K562 (cell line): ENCODE measurements at regions not wholly inside any gene's neighbourhood (a gene's known extent, or its start where the extent isn't known, plus 50 kb on each side); places are given as distances from the start of the nearest gene placed in this dataset.
A peak's percentile ranks its signal among the peaks of the same experiment; 100 is the strongest.

Source experiments
- ATF1 ChIP-seq, 2 experiments: fragments of 450-650 bp in 1 of 2; IDR thresholded peaks; 2 replicates each; pipeline ENCODE4 v1.6.1; 2016; ENCODE audit warnings: missing compliant biosample characterization in 1 of 2, missing genetic modification characterization in 1 of 2
- C11orf30 ChIP-seq: fragments of 450-650 bp; IDR thresholded peaks from 2 replicates; pipeline ENCODE4 v1.6.1; 2016; ENCODE audit warnings: low read depth, mild to moderate bottlenecking
- DMBX1 ChIP-seq: fragments of 250-450 bp; sonication (Bioruptor Pico); IDR thresholded peaks from 2 replicates; pipeline ENCODE4 v1.8.0; 2022; ENCODE audit warnings: inconsistent platforms, mild to moderate bottlenecking, moderate library complexity, borderline replicate concordance
- FOSL1 ChIP-seq: fragments of 200-800 bp; sonication (Bioruptor generic); conservative IDR thresholded peaks from 2 replicates; pipeline ENCODE4 v1.6.1; 2016; ENCODE audit warnings: missing genetic modification characterization, missing compliant biosample characterization
- FOXJ2 ChIP-seq: fragments of 200-800 bp; sonication (Bioruptor generic); IDR thresholded peaks from 2 replicates; pipeline ENCODE4 v1.6.1; 2016; ENCODE audit warnings: missing genetic modification characterization, missing compliant biosample characterization
- FOXJ3 ChIP-seq: sonication (generic); formaldehyde crosslinking; IDR thresholded peaks from 2 replicates; pipeline ENCODE4 v1.4.0; 2020; ENCODE audit warnings: mild to moderate bottlenecking, missing genetic modification reagents
- FOXK2 ChIP-seq, 2 experiments: fragments of 450-650 bp; IDR thresholded peaks in 1 of 2; conservative IDR thresholded peaks in 1 of 2; 2 replicates each; pipeline ENCODE4 v1.6.1; 2016; ENCODE audit warnings: low read depth in 2 of 2, mild to moderate bottlenecking in 1 of 2
- HLTF ChIP-seq: fragments of 450-650 bp; IDR thresholded peaks from 2 replicates; pipeline ENCODE4 v1.6.1; 2016
- HNRNPLL ChIP-seq: fragments of 200-400 bp; formaldehyde crosslinking; IDR thresholded peaks from 2 replicates; pipeline ENCODE4 v1.6.1; 2017; ENCODE audit warnings: low read length, low read depth, mild to moderate bottlenecking; ENCODE audit not compliant: poor library complexity, severe bottlenecking
- KLF1 ChIP-seq: fragments of 450-650 bp; IDR thresholded peaks from 2 replicates; pipeline ENCODE4 v1.6.1; 2016; ENCODE audit warnings: missing genetic modification characterization, missing compliant biosample characterization
- NBN ChIP-seq: fragments of 450-650 bp; IDR thresholded peaks from 2 replicates; pipeline ENCODE4 v1.6.1; 2016; ENCODE audit warnings: low read depth, mild to moderate bottlenecking
- NCOA2 ChIP-seq, 2 experiments: fragments of 450-650 bp; IDR thresholded peaks; 2 replicates each; pipeline ENCODE4 v1.6.1; 2018; ENCODE audit warnings: mild to moderate bottlenecking in 2 of 2, moderate library complexity in 1 of 2; ENCODE audit not compliant: partially characterized antibody in 2 of 2
- RAD21 ChIP-seq, 2 experiments: fragments of 250-450 bp in 1 of 2; fragments of 450-650 bp in 1 of 2; sonication (Bioruptor Pico) in 1 of 2; formaldehyde crosslinking in 1 of 2; IDR thresholded peaks in 1 of 2; conservative IDR thresholded peaks in 1 of 2; 2 replicates each; pipeline versions ENCODE4 v1.4.0 to v1.8.0; 2020 to 2022; ENCODE audit warnings: mild to moderate bottlenecking in 2 of 2, moderate library complexity in 1 of 2
- RAD51 ChIP-seq: fragments of 450-650 bp; IDR thresholded peaks from 2 replicates; pipeline ENCODE4 v1.7.1; 2016; ENCODE audit warnings: low read depth, mild to moderate bottlenecking, borderline replicate concordance
- ZBTB17 ChIP-seq: fragments of 450-650 bp; formaldehyde crosslinking; IDR thresholded peaks from 2 replicates; pipeline ENCODE4 v1.4.0; 2020; ENCODE audit warnings: mild to moderate bottlenecking
- ZNF143 ChIP-seq: sonication (generic); formaldehyde crosslinking; IDR thresholded peaks from 2 replicates; pipeline ENCODE4 v1.9.0; 2022; ENCODE audit warnings: mild to moderate bottlenecking, missing genetic modification reagents
- ZNF197 ChIP-seq: fragments of 200-800 bp; sonication (Bioruptor generic); IDR thresholded peaks from 2 replicates; pipeline ENCODE4 v1.6.1; 2016; ENCODE audit warnings: low read depth, missing genetic modification characterization, missing compliant biosample characterization
- ZNF316 ChIP-seq: fragments of 450-650 bp; IDR thresholded peaks from 2 replicates; pipeline ENCODE4 v1.6.1; 2016
- ZNF76 ChIP-seq: fragments of 250-450 bp; sonication (Bioruptor Pico); IDR thresholded peaks from 2 replicates; pipeline ENCODE4 v1.4.0; 2020; ENCODE audit warnings: mild to moderate bottlenecking, moderate library complexity, borderline replicate concordance
- TF ChIP-seq, protein P1 (sequence below): fragments of 450-650 bp; IDR thresholded peaks from one replicate; pipeline ENCODE4 v1.6.1; 2018; ENCODE audit warnings: mild to moderate bottlenecking, moderate library complexity; ENCODE audit not compliant: partially characterized antibody
- TF ChIP-seq, protein P2 (sequence below): sonication (generic); formaldehyde crosslinking; IDR thresholded peaks from 2 replicates; pipeline ENCODE4 v1.8.0; 2022; ENCODE audit warnings: missing genetic modification reagents, mild to moderate bottlenecking, moderate library complexity, borderline replicate concordance
- TF ChIP-seq, protein P3 (sequence below): sonication (generic); formaldehyde crosslinking; IDR thresholded peaks from 2 replicates; pipeline ENCODE4 v1.5.0; 2020; ENCODE audit warnings: missing genetic modification reagents
- TF ChIP-seq, protein P4 (sequence below): fragments of 250-450 bp; sonication (Bioruptor Pico); IDR thresholded peaks from 2 replicates; pipeline ENCODE4 v1.8.0; 2022; ENCODE audit warnings: moderate library complexity, mild to moderate bottlenecking, inconsistent platforms

DNA sequence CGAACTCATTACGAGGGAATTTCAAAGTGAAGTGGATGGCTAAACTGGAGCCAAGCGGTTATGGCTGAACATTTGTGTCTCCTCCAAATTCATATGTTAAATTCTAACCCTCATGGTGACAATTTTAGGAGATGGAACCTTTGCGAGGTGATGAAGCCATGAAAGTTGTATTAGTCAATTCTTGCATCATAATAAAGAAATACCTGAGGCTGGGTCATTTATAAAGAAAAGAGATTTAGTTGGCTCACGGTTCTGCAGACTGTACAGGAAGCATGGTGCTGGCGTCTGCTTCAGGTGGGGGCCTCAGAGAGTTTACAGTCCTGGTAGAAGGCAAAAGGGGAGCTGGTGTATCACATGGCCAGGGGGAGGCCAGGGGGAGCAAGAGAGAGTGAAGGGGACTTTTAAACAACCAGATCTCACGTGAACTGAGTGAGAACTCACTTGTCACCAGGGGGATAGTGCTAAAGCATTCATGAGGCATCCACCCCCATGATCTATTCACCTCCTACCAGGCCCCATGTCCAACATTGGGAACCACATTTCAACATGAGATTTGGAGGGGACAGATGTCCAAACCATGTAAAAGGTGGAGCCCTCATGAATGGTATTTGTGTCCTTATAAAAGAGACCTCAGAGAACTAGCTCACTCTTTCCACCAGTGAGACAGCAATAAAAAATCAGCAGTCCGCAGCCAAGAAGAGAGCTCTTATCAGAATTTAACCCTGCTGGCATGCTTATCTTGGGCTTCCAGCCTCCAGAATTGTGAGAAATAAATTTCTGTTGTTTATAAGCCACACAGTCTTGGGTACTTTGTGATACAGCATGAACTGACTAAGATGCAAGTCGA, 143.4 kb downstream of the MTRR start (continued):
- TF ChIP-seq, protein P1, sequence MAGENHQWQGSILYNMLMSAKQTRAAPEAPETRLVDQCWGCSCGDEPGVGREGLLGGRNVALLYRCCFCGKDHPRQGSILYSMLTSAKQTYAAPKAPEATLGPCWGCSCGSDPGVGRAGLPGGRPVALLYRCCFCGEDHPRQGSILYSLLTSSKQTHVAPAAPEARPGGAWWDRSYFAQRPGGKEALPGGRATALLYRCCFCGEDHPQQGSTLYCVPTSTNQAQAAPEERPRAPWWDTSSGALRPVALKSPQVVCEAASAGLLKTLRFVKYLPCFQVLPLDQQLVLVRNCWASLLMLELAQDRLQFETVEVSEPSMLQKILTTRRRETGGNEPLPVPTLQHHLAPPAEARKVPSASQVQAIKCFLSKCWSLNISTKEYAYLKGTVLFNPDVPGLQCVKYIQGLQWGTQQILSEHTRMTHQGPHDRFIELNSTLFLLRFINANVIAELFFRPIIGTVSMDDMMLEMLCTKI: no peak
- TF ChIP-seq KLF1 (tag): no peak
- TF ChIP-seq HLTF: no peak
- 0 out of 2 replicates have a peak, but pooled peaks have one; percentile 36 for TF ChIP-seq FOSL1
- TF ChIP-seq, protein P2, sequence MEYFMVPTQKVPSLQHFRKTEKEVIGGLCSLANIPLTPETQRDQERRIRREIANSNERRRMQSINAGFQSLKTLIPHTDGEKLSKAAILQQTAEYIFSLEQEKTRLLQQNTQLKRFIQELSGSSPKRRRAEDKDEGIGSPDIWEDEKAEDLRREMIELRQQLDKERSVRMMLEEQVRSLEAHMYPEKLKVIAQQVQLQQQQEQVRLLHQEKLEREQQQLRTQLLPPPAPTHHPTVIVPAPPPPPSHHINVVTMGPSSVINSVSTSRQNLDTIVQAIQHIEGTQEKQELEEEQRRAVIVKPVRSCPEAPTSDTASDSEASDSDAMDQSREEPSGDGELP: 0 out of 2 replicates have a peak, but pooled peaks have one; percentile 29
- TF ChIP-seq ZBTB17: no peak
- no peak for TF ChIP-seq ATF1 (CRISPR knock-in tag; IDR thresholded peaks at IDR 0.05)
- 0 out of 2 replicates have a peak, but pooled peaks have one; percentile 33 for TF ChIP-seq ATF1 (tag; IDR thresholded peaks at IDR 0.05)
- TF ChIP-seq DMBX1: no peak
- no peak for TF ChIP-seq HNRNPLL
- TF ChIP-seq FOXJ2: peak; percentile 51; the same call in 1 of the 2 replicates
- peak; percentile 24 to 56; a peak in 1 of 4 replicates for TF ChIP-seq FOXK2 (conservative IDR thresholded peaks at IDR 0.05 in 1 of 2, IDR thresholded peaks at IDR 0.05 in 1 of 2; ENCODE audit: low read depth in 2 of 2)
- TF ChIP-seq ZNF316: peak; percentile 66
- TF ChIP-seq NCOA2 (IDR thresholded peaks at IDR 0.05; ENCODE audit: partially characterized antibody in 2 of 2): peak in 1 of 2 experiments; percentile 40
- no peak for TF ChIP-seq ZNF143
- TF ChIP-seq RAD51: peak; percentile 32; the same call in 1 of the 2 replicates
- no peak for TF ChIP-seq FOXJ3 (CRISPR knock-in tag)
- TF ChIP-seq, protein P3, sequence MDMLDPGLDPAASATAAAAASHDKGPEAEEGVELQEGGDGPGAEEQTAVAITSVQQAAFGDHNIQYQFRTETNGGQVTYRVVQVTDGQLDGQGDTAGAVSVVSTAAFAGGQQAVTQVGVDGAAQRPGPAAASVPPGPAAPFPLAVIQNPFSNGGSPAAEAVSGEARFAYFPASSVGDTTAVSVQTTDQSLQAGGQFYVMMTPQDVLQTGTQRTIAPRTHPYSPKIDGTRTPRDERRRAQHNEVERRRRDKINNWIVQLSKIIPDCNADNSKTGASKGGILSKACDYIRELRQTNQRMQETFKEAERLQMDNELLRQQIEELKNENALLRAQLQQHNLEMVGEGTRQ (CRISPR knock-in tag): peak; percentile 37; the same call in 1 of the 2 replicates
- 0 out of 2 replicates have a peak, but pooled peaks have one; percentile 37 for TF ChIP-seq ZNF197 (CRISPR knock-in tag)
- peak; percentile 81 for TF ChIP-seq C11orf30
- TF ChIP-seq ZNF76 (CRISPR knock-in tag): no peak
- TF ChIP-seq NBN: 0 out of 2 replicates have a peak, but pooled peaks have one; percentile 54
- TF ChIP-seq RAD21 (CRISPR knock-in tag; conservative IDR thresholded peaks at IDR 0.05 in 1 of 2, IDR thresholded peaks at IDR 0.05 in 1 of 2): peak in 1 of 2 experiments; percentile 49; a peak in 2 of 4 replicates
- TF ChIP-seq, protein P4, sequence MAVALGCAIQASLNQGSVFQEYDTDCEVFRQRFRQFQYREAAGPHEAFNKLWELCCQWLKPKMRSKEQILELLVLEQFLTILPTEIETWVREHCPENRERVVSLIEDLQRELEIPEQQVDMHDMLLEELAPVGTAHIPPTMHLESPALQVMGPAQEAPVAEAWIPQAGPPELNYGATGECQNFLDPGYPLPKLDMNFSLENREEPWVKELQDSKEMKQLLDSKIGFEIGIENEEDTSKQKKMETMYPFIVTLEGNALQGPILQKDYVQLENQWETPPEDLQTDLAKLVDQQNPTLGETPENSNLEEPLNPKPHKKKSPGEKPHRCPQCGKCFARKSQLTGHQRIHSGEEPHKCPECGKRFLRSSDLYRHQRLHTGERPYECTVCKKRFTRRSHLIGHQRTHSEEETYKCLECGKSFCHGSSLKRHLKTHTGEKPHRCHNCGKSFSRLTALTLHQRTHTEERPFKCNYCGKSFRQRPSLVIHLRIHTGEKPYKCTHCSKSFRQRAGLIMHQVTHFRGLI (CRISPR knock-in tag): no peak
